ENCODE measurements at regions not wholly inside any gene's neighbourhood (a gene's known extent, or its start where the extent isn't known, plus 50 kb on each side); places are given as distances from the start of the nearest gene placed in this dataset.

DNA sequence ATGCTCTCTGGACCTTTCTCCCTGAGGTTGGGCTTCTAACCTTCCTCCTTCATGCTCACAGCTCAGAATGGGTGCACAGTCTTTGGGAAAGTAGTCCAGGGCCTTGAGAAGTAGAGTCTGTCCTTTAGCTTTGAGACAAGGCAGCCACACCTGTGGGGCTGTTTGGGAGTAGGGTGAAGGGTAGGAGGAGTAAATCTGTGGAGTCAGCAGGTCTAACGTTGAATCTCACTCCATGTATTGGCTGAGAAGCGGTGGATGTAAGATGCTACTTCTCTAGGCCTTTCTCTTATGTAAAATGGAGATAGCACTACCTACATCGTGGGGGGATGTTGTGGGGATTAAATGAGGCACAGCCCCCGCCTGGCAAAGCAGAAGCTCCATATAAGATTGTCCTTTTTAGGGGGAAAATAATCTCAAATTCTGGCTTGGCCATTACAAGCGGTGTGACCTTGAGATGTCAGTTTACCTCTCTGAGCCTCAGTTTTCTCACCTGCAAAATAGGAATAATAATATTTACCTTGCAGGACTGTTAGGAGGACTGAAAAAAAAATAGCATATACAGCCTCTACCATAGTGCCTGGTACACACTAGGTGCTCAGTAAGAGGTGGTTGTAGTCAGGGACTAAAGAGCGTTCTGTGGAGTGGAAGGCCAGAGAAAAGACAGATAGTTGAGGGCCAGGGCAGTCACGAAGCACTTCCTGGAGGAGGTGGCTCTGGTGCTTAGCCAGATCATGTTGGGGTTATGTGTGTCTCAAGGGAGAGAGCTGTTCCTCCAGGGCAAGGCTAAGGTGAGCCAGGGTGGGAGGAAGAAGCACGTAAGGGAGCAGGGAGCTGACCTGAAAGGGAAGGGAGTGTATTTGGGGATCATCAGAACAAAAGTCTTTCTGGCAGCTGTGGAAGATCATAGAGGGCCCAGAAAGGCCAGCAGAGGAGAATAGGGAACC lies 82.8 kb upstream of the MRPS22 start:
- TF ChIP-seq, protein P1, sequence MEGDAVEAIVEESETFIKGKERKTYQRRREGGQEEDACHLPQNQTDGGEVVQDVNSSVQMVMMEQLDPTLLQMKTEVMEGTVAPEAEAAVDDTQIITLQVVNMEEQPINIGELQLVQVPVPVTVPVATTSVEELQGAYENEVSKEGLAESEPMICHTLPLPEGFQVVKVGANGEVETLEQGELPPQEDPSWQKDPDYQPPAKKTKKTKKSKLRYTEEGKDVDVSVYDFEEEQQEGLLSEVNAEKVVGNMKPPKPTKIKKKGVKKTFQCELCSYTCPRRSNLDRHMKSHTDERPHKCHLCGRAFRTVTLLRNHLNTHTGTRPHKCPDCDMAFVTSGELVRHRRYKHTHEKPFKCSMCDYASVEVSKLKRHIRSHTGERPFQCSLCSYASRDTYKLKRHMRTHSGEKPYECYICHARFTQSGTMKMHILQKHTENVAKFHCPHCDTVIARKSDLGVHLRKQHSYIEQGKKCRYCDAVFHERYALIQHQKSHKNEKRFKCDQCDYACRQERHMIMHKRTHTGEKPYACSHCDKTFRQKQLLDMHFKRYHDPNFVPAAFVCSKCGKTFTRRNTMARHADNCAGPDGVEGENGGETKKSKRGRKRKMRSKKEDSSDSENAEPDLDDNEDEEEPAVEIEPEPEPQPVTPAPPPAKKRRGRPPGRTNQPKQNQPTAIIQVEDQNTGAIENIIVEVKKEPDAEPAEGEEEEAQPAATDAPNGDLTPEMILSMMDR (conservative IDR thresholded peaks at IDR 0.05; ENCODE audit: low read depth, low read length), result no peak
- no peak for TF ChIP-seq EZH2 (IDR thresholded peaks at IDR 0.05; ENCODE audit: low read length, unreplicated experiment)
- TF ChIP-seq EZH2phosphoT487 (IDR thresholded peaks at IDR 0.05; ENCODE audit: borderline replicate concordance, low read length), result no peak
